Fibroblast of peridontal ligament (primary cell): ENCODE measurements at regions not wholly inside any gene's neighbourhood (a gene's known extent, or its start where the extent isn't known, plus 50 kb on each side); places are given as distances from the start of the nearest gene placed in this dataset.
"Not testable (repeated sequence)": the region's sequence is repeated elsewhere in the genome, so short reads cannot be mapped to it uniquely, and the experiment has no call there.

Experiments
- DNase-seq: peaks from one replicate; pipeline ENCODE4 v3.0.0-alpha.2; 2010; ENCODE audit errors: extremely low read depth

DNA sequence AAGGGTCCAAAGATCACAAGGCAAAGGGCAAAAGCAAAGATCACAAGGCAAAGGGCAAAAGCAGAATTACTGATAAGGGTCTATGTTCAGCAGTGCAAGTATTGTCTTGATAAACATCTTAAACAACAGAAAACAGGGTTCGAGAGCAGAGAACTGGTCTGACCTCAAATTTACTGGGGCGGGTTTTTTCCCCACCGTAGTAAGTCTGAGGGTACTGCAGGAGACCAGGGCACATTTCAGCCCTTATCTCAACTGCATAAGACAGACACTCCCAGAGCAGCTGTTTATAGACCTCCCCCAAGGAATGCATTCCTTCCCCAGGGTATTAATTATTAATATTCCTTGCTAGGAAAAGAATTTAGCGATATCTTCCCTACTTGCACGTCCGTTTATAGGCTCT, 61.3 kb downstream of the ZNF860 start:
- DNase-seq, result not testable (repeated sequence)

DNA sequence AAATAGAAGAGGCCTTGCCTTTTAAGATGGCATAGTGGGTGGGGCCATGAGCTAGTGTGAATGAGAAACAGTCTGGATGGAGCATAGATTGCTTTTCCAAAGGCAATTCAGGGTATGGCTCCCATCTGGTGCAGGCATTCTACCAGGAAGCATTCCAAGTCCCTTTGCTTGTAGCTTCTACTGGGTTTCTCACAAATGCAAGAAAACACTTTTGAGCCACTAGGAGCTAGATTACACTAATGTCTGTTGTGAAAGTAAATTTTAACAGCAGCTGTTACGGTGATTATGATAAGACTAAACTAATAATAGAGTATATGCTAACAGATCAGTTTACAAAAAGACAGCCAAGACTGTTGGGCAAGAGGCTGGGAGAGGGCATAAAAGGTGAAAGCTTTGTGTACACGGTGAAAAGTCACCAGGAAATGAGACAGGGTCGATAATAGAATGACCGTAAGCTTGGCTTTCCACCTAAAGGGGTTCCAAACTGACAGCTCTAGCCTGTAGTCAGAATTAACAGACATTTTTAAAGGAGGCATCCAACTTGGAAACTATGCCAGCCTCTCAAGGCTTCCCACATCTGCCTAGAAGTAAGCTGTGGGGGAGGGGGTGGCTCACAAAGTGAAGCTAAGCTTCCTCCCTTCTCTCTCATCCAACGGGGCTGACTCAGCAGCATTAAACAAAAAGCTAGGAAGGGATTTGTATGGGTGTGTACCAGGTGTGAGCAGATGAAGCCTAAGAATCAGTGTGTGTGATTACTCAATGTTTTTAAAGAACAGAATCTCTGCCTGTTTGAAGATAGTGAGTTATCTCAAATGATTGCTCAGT, 61.1 kb upstream of the GPD1L start:
- peak; percentile 94 for DNase-seq

DNA sequence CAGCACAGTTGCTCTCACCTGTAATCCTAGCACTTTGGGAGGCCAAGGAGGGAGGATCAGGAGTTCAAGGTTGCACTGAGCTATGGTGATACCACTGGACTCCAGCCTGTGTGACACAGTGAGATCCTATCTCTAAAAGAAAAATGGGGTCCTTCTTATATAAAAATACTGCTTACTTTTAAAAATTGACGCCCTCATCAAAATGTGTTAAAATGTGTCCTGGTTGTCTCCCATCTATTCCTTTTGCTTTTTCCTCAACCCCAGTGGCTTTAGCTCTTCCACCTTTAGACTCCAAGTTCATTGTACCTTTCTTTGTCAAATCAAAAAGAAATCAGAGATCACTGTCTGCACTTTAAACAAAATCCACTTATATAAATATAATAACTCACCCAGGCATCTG, 60.3 kb upstream of the GPD1L start:
- no peak for DNase-seq

DNA sequence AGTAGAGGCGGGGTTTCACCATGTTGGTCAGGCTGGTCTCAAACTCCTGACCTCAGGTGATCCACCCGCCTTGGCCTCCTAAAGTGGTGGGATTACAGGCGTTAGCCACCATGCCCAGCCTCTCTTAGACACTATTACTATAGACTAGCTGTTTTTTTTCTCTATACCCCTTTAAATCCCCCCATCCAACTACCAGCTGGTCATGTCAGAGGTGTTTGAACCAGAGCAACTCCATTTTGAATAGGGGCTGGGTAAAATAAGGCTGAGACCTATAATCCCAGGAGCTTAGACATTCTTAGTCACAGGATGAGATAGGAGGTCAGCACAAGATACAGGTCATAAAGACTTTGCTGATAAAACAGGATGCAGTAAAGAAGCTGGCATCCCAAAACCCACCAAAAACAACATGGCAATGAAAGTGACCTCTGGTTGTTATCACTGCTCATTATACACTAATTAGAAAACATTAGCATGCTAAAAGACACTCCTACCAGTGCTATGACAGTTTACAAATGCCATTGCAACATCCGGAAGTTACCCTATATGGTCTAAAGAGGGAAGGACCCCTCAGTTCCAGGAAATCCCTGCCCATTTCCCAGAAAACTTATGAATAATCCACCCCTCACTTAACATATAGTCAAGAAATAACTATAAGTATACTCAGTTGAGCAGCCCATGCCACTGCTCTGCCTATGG, 57.8 kb upstream of the GPD1L start:
- DNase-seq, result no peak

DNA sequence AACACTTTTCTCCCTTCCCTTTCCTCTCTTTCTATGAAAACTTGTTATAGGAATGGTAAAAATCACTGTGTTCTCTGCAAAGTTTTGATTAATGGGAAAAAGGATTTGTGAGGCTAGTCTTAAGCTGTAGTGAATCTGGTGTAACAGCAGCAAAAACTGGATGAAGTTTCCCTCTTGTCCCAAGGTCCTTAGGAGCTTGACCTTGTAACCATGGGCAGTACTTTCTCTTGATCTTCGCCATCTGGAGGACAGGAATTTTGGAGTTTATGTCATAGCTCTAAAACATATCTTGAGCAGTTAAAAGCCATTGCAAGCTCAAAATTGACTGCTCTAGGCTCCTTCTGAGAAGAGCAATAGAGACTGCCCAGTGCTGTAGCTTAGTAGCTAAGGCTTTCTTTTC, 56.5 kb upstream of the GPD1L start:
- DNase-seq, result no peak

DNA sequence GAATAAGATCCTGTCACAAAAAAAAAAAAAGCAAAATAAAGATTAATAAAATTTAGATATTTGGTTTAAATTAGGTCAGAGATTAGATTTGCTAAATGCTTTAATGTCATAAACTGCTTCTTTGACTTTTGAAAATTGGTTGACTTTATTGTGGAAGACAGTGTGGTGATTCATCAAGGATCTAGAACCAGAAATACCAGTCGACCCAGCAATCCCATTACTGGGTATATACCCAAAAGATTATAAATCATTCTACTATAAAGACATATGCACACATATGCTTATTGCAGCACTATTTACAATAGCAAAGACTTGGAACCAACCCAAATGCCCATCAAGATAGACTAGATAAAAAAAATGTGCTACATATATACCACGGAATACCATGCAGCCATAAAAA, 54.2 kb upstream of the GPD1L start:
- DNase-seq, result not testable (repeated sequence)

DNA sequence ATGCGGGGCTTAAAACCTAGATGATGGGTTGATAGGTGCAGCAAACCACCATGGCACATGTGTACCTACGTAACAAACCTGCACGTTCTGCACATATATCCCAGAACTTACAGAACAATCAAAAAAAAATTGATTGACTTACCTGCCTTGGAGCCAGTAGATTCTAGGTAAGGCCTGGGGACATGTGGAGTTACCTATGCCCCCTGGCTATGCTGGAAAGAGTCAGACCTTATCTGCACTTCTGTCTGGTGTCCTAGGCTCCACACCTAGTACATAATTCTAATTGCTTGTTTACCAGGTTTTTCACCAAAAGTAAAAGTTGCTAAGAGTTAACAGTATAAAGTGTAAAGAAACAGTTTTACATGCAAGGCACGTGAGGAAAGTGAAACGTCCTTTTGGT, 53.6 kb upstream of the GPD1L start:
- not testable (repeated sequence) for DNase-seq

DNA sequence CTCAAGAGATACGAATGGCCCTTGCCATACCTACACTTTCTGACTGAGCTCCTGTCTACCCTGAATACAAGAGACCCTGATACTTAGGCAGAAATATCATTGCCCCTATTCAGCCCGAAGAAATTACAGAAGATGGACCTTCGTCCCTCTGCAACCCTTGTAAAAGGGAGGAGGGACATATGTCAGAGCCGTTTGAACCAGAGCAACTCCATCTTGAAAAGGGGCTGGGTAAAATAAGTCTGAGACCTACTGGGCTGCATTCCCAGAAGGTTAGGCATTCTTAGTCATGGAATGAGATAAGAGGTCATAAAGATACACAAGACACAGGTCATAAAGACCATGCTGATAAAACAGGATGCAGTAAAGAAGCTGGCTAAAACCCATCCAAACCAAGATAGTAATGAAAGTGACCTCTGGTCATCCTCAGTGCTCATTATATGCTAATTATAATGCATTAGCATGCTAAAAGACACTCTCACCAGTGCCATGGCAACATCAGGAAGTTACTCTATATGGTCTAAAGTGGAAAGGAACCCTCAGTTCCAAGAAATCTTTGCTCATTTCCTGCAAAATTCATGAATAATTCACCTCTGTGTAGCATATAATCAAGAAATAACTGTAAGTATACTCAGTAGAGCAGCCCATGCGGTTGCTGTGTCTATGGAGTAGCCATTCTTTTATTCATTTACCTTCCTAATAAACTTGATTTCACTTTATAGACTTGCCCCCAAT, 49.7 kb upstream of the GPD1L start:
- no peak for DNase-seq
